Posterior cingulate gyrus (tissue), 11 donors: ENCODE measurements at regions not wholly inside any gene's neighbourhood (a gene's known extent, or its start where the extent isn't known, plus 50 kb on each side); places are given as distances from the start of the nearest gene placed in this dataset.
"Not testable (repeated sequence)": the region's sequence is repeated elsewhere in the genome, so short reads cannot be mapped to it uniquely, and the experiment has no call there.

Source experiments
- DNase-seq, 10 donors: peaks; one replicate each; pipeline versions ENCODE4 v3.0.0 to v3.0.0-alpha.2; 2020 to 2021; ENCODE audit warnings: mixed read lengths in 3 of 10
- intact Hi-C: fragments of 100-400 bp; cut with DNase I; formaldehyde crosslinking; loops from one replicate; pipeline ENCODE4 v1.15.1; 2023

DNA sequence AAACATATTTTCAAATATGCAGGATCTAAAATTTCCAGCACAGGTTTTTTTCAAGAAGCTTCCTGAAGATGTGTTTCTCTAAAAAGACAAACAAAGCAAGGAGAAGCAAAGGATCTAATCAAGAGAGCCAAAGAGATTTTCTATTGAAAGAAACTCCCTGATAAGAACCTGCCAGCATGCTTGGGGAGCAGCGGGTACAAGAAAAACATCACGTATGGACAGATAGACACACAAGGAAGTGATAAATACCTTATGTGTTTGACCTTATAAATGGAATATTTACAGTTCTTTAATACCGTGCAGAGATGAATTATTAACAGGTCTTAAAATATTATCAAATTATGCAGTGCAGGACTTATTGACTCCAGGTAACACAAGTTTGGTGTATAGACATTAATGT lies 562.1 kb downstream of the DACH1 start:
- intact Hi-C loops = no loop called here
- DNase-seq = no peak

DNA sequence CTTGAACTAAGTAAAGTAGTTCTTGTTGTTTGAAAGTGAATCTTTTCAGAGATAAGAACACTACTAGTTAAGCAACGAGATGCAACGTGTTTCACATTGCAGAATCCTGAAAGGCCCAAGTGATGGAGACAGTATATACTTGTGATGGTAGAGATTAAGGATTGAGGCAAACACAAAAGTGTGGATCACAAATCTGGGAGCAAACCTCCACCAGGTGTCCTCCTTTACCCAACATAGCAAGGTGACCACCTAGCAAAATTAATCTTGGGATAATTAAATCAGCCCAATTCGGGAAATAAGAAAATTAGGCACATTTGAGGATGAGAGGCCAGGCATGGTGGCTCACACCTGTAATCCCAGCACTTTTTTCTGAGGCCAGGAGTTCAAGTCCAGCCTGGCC lies 563.9 kb downstream of the DACH1 start:
- intact Hi-C loops = no loop called here
- DNase-seq = no peak

DNA sequence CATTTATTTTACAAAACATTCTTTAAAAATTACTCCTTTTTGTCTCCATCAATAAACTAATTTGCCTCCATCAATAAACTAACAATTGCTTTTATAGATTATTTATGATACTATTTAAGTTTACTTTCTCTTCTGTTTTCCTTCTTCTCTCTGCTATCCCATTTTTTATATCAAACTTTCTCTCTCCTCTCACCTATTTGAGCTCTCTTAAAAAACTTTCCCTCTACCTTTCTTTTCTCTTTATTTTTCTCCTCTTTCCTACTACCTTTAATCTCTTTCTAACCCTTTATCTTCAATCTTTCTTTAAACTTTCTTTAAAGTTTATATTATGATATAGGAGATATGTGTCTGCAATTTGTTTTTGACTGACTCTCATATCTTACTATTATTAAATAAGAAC lies 566.4 kb downstream of the DACH1 start:
- intact Hi-C loops = no loop called here

DNA sequence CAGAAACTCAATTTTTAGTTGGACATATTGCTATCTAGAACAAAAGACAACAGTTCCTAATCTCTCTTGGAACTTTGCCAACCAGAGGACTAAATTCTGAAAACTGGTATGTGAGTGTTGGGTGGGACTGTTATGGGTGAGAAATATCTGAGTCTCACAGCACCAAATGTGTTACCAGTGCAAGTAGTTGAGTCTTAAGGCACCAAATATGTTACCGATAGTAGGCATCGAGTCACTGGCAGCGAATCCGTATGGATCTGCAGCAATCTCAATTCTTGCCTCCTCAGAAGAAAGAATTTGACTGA lies 575.2 kb downstream of the DACH1 start:
- DNase-seq = no peak
- intact Hi-C loops = no loop called here

More for the DNA sequence above, 566.4 kb downstream of the DACH1 start:
- no peak for DNase-seq

DNA sequence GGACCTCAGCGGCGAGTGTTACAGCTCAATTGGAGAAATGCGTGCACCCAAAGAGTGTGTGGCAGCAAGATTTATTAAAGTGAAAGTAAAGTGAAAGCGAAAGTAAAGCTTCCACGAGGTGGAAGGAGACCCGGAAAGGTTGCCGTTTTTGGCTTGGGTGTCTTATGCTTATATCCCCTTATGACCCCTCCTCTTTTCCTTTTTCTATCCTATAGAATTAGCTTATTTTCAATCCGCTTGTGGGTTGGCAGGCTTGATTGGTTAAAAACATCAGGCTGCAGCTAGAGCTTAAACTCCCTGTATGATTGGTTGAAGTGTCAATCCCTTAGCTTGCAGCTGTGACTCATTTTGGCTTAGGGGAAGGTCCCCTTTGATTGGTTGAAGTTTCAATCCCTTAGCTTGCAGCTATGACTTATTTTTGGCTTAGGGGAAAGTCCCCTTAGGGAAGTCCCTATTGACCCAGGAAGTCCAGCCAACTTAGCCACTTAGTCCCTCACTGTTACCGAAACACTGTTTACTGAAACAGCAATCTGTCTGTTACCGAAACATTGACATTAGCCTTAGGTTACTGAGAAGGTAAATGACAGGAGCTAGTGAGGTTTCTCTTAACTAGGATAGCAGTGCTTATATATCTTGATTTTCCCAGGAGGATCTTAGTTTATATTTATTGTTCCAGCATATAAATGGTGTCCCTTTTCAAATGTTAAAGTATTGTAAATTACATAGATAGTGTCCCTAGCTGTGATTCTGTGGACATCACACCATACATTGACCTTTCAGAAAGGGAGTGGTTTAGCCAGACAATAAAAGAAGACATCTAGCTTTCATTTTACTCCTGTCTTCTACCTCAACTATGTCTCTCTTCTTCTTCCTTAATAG lies 575.8 kb downstream of the DACH1 start:
- no peak for DNase-seq
- intact Hi-C loops = no loop called here

DNA sequence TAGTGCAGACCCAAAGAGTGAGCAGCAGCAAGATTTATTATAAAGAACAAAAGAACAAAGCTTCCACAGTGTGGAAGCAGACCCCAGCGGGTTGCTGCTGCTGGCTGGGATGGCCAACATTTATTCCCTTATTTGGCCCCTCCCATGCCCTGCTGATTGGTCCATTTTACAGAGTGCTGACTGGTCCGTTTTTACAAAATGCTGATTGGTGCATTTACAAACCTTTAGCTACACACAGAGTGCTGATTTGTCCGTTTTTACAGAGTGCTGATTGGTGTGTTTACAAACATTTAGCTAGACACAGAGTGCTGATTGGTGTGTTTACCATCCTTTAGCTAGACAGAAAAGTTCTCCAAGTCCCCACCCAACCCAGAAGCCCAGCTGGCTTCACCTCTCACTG lies 577.0 kb downstream of the DACH1 start:
- DNase-seq, intact Hi-C loops: not testable (repeated sequence)

DNA sequence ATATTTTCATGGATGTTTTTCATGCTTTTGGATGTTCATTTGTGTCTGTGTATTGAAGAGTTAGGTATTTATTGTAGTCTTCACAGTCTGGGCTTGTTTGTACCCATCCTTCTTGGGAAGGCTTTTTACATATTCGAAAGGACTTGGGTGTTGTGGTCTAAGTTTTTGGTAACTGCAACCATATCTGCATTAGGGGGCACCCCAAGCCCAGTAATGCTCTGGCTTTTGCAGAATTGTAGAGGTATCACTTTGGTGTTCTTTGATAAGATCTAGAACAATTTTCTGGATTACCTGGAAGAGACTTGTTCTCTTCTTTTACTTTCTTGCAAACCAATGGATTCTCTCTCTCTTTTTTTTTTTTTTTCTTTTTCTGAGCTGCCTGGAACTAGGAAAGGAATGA lies 581.3 kb downstream of the DACH1 start:
- no peak for DNase-seq
- intact Hi-C loops = no loop called here

DNA sequence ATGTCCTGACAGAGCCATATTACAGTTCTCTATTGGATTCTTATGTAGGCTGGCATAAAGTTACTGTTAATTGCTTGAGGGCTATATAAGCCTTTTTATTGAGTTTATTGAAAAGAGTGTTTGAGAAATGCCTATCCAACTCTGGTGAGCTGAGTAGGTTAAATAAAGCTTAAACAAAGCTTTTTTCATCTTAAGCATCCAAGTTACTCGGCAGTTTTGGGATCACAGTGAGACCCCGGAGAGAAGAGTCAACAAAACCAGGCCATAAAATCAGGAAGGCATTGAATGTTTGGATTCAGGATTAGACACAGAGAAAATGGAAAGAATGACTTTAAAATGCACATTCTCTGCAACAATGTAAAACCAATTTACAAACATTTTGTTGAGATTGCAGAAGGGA lies 588.5 kb downstream of the DACH1 start:
- intact Hi-C loops = no loop called here
- DNase-seq = no peak

DNA sequence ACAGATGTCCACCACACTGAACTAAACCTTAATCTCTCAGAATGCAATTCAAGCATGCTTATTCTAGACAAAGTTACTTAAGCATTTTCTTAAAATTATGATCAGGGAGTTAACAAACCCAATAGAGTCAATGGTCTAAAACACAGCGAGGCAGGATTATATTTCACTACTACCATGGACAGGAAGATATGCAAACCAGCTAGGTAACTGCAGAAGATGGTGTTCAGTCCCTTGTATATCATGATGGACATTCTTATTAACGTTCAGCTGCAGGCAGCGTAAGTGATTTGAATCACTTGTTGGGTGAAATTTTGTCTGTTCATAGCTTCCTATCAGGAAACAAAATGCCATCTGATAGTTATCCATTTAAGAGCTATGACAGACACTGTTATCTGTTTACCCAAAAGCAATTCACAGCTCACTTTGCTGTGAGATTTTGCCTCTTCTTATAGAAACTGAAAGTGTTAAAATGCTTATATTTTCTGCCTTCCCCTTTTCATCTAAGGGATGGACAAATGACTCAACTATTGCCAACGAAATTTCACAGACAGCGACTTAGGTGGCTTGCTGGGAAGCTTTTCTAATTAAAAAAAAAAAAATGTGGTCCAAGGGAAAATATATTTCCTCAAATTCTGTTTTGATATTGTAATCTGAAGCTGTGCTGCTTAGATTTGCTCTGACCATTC lies 591.9 kb downstream of the DACH1 start:
- no peak for DNase-seq
- intact Hi-C loops = no loop called here

DNA sequence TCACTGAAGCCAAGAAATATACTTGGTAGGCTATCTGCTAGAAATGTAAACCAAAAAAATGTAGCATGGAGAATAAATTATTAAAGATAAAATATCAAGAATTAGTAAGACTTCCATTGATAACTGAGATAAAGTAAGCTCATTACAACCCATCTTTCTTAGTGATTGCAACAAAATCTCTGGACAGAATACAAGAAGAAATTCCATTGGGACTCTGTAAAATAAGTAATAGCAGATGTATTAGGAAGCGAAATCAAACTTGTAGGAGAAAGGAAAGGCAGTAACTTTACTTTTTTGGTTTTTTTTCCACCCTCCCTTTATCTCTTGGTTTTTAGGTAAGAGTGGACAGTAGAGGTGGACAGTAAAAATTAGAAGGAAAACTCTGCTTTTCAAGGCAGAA lies 605.7 kb downstream of the DACH1 start:
- intact Hi-C loops = no loop called here
- no peak for DNase-seq

DNA sequence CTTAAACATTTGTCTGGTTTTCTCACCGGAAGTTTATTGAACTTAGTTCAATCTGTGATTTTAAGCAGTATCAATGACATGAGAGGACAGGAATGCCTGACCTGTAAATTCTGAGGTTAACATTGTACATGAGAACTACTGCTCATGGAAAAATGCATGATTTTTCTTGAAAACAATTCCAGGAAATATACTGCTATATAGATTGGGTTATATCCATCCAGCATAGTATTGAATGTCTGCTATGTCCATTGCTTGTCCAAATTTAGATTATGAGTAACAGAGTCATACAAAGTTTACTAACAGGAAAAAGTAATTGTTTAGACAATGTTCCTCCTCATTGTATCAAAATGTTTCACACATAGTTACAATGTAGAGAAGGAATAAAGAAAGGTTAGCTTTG lies 606.8 kb downstream of the DACH1 start:
- DNase-seq = no peak
- intact Hi-C loops = no loop called here

DNA sequence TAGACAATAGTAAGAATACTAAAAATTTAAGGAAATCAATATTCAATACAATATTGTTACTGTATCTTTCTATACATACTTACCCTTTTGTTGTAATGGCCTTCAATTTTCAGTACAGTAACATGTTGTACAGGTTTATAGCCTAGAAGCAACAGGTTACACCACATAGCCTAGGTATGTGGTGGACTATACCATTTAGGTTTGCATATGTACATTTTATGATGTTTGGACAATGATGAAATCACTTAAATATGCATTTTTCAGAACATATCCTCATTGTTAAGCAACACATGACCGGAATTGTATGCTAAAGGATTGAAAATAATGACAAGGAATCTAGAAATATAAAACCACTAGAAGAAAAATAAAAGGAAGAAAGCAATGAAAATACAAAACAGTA lies 611.4 kb downstream of the DACH1 start:
- intact Hi-C loops = no loop called here
- no peak for DNase-seq

DNA sequence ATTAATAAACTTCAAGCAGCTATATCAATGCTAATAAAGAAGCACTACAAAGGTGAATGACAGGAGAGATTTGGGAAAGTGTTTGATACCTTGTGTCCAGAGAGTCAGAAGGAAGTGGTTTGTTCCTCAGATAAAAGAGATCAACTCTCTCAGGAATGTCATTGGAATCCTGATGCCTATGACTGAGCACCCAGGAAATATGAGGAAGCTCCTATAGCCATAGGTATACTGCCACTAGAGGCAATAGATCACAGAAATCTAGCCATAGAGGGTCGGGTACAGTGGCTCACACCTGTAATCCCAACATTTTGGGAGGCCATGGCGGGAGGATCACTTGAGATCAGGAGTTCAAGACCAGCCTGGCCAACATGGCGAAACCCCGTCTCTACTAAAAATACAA lies 612.6 kb downstream of the DACH1 start:
- intact Hi-C loops = no loop called here
- DNase-seq = peak in 1 of 10 donors; percentile 34

DNA sequence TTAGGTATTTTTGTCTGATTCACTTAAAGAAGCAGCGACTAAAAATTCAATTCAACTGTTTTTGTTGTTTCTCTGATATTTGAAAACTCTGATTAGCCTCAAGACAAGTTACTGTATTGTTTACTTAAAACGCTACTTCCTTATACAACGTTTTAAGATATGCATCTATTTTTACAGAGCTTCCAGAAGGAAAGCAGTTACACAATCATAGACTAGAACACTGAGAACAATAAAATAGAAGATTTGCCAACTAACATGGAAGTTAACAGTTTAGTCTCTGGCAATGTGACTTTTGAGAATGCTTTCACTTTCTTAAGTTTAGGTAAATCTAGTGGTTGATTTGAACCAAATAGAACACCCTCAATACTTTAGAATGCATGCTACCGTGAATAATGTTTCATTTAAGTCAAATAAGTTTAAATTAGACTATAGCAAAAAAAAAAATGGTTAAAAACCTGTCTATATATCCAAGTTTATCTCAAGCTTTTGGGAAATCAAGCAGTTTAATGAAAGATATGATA lies 614.8 kb downstream of the DACH1 start:
- intact Hi-C loops = no loop called here
- no peak for DNase-seq

DNA sequence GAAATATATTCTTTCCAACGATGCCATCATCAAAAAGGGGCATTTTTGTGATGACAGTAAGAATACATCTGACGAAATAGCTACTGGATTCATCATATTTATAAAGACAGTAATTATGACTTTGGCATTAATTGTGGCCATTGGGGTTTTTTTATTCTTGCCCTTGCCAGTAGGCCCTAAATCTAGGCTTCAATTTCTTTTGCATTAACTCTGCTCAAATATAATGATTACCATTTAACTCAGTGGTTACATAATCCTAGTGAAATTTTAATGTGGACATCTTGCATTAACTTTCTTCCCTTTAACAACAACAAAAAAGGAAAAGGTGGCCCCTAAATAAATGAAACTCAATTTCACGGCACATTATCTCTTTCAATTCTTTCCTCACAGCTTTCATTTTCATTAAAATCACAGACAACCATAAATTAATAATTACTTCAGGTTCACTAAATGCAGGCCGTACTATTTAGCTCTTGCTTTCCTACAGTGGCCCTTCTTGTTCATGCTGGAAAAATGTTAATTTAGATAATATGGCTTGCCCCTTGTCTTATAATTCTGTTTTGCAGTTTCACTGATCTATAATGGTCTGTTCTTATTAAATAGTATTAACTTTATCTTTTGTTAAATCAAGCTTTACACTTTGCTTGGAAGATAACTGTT lies 615.6 kb downstream of the DACH1 start:
- no peak for DNase-seq
- intact Hi-C loops = no loop called here

DNA sequence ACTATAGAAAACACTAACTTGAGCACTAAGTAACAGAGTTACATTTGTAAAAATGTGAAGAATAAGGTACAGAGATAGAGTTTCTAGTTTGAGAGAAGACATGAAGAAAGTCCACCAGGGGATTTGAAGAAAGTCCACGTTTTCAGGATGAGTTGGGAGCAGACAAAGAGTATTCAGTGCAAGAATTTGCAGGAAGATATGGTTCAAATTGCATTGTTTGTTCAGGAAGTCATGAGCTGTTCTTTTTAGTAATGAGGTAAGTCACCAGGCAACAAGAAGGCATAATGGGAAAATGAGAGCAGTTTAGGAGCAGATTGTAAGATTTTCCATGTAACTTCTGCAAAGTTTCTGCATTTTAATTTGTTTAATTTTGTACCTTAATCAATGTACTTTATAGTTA lies 618.0 kb downstream of the DACH1 start:
- DNase-seq = no peak
- intact Hi-C loops = no loop called here

DNA sequence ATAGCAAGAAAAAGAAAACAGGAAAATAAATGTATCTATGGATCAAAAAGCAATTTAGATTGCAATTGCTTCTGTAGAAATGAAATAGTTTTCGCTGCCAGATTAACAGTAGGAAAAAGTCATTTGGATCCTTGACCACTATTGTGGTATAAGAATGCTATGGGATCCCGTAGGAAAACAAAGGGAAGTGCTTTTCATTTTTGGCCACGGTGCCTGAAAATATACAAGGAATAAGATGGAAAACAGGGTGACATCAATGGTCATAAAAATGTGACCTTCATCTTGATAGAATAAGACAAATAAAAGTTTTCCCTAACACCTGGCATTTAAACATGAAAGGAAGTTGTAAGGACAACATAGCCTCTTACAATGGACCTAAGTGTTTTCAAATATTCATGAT lies 622.8 kb downstream of the DACH1 start:
- intact Hi-C loops = no loop called here
- no peak for DNase-seq

DNA sequence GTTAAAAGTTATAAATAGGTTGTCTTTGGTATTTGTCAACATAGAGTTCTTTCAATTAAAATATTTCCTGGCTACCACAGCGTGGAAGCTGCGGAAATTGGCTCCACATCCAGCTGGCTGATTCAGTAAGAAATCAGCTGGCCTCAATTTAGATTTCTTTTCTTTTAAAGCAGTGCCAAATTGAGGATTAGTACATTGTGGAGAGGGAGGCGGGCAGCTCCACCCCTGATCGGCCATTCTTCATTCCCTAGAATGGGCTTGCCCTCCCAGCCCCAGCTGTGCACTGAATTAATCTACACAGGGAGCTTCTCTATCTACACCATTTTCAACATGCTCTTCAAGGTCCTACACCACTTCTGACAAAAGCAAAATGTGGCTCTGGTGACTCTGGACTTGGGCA lies 624.8 kb downstream of the DACH1 start:
- peak in 3 of 10 donors; percentile 9 to 69 (median 56) for DNase-seq
- intact Hi-C loops = no loop called here

DNA sequence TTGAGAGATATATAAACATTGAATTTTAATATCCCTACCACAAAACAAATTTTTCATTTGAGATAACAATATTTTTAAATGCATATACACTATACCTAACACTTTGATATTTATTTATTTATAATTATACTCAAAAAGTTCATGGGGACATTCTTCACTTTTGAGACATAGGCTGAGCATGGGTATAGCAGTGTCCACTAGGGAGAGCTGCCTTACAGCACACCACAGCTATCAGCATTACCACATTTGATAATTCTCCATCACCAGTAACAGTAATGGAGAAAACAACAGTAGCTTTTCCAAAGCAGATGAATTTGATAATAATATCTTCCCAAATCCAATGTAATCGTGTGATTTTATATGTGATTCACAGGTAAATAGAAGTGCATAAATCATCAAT lies 626.1 kb downstream of the DACH1 start:
- no peak for DNase-seq
- intact Hi-C loops = no loop called here

DNA sequence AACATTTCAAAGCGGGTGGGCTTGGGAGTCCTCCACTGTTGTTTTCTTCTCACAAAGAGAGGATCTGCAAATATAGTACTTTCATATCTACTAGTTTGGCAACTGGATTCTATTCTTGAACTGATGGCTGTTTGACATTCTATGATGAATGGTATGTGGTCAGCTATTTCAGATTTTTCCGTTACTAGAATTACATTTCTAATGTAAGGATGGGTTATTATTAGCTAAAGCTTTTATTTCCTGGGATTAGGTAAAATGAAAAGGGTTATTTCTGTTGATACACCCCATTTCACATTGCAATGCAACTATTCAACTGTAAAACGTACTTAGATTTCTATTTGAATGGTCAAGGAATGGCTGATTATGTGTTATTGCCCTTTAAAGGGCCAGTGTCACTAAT lies 629.7 kb downstream of the DACH1 start:
- no peak for DNase-seq
- intact Hi-C loops = no loop called here

DNA sequence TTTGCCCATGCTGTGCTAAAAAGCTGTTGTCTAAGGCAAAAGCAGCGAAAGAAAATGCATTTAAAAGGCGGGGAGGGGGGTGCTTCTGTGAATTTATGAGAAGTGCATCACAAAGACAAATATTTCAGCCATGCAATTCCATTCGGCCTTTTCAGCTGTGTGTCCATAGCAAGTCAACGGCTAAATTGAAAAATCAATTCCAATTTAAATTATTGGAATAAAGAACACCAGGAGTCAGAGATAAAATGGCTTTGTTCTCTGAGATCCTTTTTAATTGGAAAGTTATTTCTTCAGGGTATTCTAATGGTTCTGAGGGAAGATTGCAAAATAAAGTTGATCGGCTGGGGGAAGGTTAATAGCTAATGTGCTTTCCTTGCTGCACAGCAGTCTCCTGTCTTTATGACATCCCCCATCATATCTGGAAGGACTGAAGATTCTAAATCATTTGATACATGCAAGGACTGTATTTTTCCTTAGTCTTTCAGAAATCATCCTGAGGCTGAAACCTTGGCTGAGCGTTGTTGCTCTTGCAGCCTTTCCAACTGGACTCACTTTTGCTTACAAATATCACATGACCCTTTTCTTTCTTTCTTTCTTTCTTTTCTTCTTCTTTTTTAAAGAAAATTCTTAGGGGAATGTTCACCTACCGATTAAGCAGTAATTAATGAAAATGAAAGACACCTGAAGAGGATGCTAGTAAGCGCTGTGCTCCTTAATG lies 647.1 kb downstream of the DACH1 start:
- intact Hi-C loops = no loop called here

More for the DNA sequence above, 647.1 kb downstream of the DACH1 start:
- no peak for DNase-seq
